ENCODE measurements at regions not wholly inside any gene's neighbourhood (a gene's known extent, or its start where the extent isn't known, plus 50 kb on each side); places are given as distances from the start of the nearest gene placed in this dataset.

DNA sequence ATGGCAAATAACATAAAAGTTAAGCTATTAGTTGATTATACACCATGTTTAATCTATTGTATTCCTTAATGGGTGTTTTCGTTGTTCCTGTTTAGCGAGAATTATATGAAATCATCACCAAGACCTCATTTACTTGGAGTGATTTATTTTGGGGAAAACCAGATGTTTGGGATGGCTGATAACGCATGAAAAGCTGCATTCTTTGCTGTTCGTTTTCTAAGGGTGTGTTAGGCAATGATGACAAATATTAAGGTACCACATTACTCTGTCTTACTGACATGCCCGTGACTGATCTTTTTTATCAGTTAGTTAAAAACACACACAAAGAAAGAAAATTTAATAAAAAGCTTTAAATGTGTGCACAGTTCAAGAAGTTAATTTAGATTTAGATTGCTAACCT is 176.4 kb downstream of the ZFP64 start:
- no peak for DNase-seq
- intact Hi-C loops (cut with DNase I; ENCODE audit: low total_unique reads), result no loop called here
- Histone ChIP-seq H3K9me3 (no peaks in the 10 kb centered on the region), H3K4me3 (no peak overlapping the region), H3K36me3 (no peaks in the 10 kb centered on the region), H3K27me3 (no peaks in the 10 kb centered on the region), H3K4me1 (no peaks in the 10 kb centered on the region), H3K27ac (no peak overlapping the region)
- no peak for TF ChIP-seq POLR2AphosphoS5 (IDR thresholded peaks at IDR 0.05)
- no peak for TF ChIP-seq POLR2A (IDR thresholded peaks at IDR 0.05)
- TF ChIP-seq, protein P1, sequence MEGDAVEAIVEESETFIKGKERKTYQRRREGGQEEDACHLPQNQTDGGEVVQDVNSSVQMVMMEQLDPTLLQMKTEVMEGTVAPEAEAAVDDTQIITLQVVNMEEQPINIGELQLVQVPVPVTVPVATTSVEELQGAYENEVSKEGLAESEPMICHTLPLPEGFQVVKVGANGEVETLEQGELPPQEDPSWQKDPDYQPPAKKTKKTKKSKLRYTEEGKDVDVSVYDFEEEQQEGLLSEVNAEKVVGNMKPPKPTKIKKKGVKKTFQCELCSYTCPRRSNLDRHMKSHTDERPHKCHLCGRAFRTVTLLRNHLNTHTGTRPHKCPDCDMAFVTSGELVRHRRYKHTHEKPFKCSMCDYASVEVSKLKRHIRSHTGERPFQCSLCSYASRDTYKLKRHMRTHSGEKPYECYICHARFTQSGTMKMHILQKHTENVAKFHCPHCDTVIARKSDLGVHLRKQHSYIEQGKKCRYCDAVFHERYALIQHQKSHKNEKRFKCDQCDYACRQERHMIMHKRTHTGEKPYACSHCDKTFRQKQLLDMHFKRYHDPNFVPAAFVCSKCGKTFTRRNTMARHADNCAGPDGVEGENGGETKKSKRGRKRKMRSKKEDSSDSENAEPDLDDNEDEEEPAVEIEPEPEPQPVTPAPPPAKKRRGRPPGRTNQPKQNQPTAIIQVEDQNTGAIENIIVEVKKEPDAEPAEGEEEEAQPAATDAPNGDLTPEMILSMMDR (IDR thresholded peaks at IDR 0.05), result no peak
- no peak for TF ChIP-seq EP300 (IDR thresholded peaks at IDR 0.05; ENCODE audit: low read depth)
- WGBS, 2 donors (ENCODE audit: low coverage in 1 of 2), result 81% methylated on average over 5 of the region's 5 CpGs
- in situ Hi-C loops (cut with MboI; ENCODE audit: low pct_ligation_motif_present in 1 of 4, low pct_unique_long_range_greater_than_20kb in 1 of 4, low sequenced_read_pairs in 3 of 4), result no loop called here

- 62 to 76% methylated on average over 5 of the region's 5 CpGs for WGBS, 2 donors (ENCODE audit: low coverage in 1 of 2)
- no peaks in the 10 kb centered on the region for H3K9me3 ChIP-seq
- H3K36me3 ChIP-seq, result no peaks in the 10 kb centered on the region
- no peak overlapping the region for H3K4me3 ChIP-seq
- TF ChIP-seq, protein P1 (IDR thresholded peaks at IDR 0.05), result no peak
- TF ChIP-seq POLR2AphosphoS5 (IDR thresholded peaks at IDR 0.05) (no peak), EP300 (IDR thresholded peaks at IDR 0.05; ENCODE audit: low read depth) (no peak), POLR2A (IDR thresholded peaks at IDR 0.05) (no peak)
- no peaks in the 10 kb centered on the region for H3K27me3 ChIP-seq
- no peaks in the 10 kb centered on the region for H3K4me1 ChIP-seq
- no peak for DNase-seq
- H3K27ac ChIP-seq, result no peak overlapping the region
- in situ Hi-C loops (cut with MboI; ENCODE audit: low pct_ligation_motif_present in 1 of 4, low pct_unique_long_range_greater_than_20kb in 1 of 4, low sequenced_read_pairs in 3 of 4) (no loop called here), intact Hi-C loops (cut with DNase I; ENCODE audit: low total_unique reads) (no loop called here)
Measured at GRCh38 chr20:52012079-52012478, 179.5 kb downstream of the ZFP64 start.

- in situ Hi-C loops (cut with MboI; ENCODE audit: low pct_ligation_motif_present in 1 of 4, low pct_unique_long_range_greater_than_20kb in 1 of 4, low sequenced_read_pairs in 3 of 4) (no loop called here), intact Hi-C loops (cut with DNase I; ENCODE audit: low total_unique reads) (no loop called here)
- TF ChIP-seq, protein P1 (IDR thresholded peaks at IDR 0.05), result no peak
- TF ChIP-seq EP300 (IDR thresholded peaks at IDR 0.05; ENCODE audit: low read depth) (no peak), POLR2AphosphoS5 (IDR thresholded peaks at IDR 0.05) (no peak), POLR2A (IDR thresholded peaks at IDR 0.05) (no peak)
- Histone ChIP-seq H3K36me3 (no peaks in the 10 kb centered on the region), H3K27me3 (no peaks in the 10 kb centered on the region), H3K27ac (no peak overlapping the region), H3K9me3 (no peaks in the 10 kb centered on the region), H3K4me1 (no peaks in the 10 kb centered on the region), H3K4me3 (no peak overlapping the region)
- no peak for DNase-seq
- 85 to 88% methylated on average over 3 of the region's 3 CpGs for WGBS, 2 donors (ENCODE audit: low coverage in 1 of 2)
Measured at GRCh38 chr20:52011093-52011492, 180.5 kb downstream of the ZFP64 start.

- no peaks in the 10 kb centered on the region for H3K9me3 ChIP-seq
- H3K4me1 ChIP-seq, result no peaks in the 10 kb centered on the region
- no peak for DNase-seq
- WGBS, 2 donors (ENCODE audit: low coverage in 1 of 2), result 84 to 90% methylated on average over 5 to 11 of the region's 11 CpGs
- no peaks in the 10 kb centered on the region for H3K27me3 ChIP-seq
- no peak overlapping the region for H3K27ac ChIP-seq
- no peak for TF ChIP-seq POLR2A (IDR thresholded peaks at IDR 0.05)
- no peak for TF ChIP-seq EP300 (IDR thresholded peaks at IDR 0.05; ENCODE audit: low read depth)
- TF ChIP-seq, protein P1 (IDR thresholded peaks at IDR 0.05), result no peak
- no peak for TF ChIP-seq POLR2AphosphoS5 (IDR thresholded peaks at IDR 0.05)
- intact Hi-C loops (cut with DNase I; ENCODE audit: low total_unique reads) (no loop called here), in situ Hi-C loops (cut with MboI; ENCODE audit: low pct_ligation_motif_present in 1 of 4, low pct_unique_long_range_greater_than_20kb in 1 of 4, low sequenced_read_pairs in 3 of 4) (no loop called here)
- H3K36me3 ChIP-seq, result no peaks in the 10 kb centered on the region
- H3K4me3 ChIP-seq, result no peak overlapping the region
Measured at GRCh38 chr20:52010541-52010940, 181.0 kb downstream of the ZFP64 start.

Data from transverse colon (tissue), 4 donors.